SKM-1 (cell line): ENCODE measurements at regions not wholly inside any gene's neighbourhood (a gene's known extent, or its start where the extent isn't known, plus 50 kb on each side); places are given as distances from the start of the nearest gene placed in this dataset.
"Not testable (repeated sequence)": the region's sequence is repeated elsewhere in the genome, so short reads cannot be mapped to it uniquely, and the experiment has no call there.

Experiments
- DNase-seq: peaks from one replicate; lab custom pipeline; 2025; ENCODE audit not compliant: unreplicated experiment; lab: John Stamatoyannopoulos, UW

DNA sequence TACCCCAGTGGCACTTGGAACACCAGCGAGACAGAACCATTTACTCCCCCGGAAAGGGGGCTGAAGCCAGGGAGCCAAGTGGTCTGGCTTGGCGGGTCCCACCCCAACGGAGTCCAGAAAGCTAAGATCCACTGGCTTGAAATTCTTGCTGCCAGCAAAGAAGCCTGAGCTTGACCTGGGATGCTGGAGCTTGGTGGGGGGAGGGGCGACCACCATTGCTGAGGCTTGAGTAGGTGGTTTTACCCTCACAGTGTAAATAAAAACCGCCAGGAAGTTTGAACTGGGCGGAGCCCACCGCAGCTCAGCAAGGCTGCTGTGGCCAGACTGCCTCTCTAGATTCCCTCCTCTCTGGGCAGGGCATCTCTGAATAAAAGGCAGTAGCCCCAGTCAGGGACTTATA lies 62.8 kb downstream of the RPS24 start:
- not testable (repeated sequence) for DNase-seq

DNA sequence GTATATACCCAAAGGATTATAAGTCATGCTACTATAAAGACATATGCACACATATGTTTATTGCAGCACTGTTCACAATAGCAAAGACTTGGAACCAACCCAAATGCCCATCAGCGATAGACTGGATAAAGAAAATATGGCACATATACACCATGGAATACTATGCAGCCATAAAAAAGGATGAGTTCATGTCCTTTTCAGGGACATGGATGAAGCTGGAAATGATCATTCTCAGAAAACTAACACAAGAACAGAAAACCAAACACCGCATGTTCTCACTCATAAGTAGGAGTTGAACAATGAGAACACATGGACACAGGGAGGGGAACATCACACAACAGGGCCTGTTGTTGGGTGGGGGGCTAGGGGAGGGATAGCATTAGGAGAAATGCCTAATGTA lies 68.9 kb downstream of the RPS24 start:
- not testable (repeated sequence) for DNase-seq

DNA sequence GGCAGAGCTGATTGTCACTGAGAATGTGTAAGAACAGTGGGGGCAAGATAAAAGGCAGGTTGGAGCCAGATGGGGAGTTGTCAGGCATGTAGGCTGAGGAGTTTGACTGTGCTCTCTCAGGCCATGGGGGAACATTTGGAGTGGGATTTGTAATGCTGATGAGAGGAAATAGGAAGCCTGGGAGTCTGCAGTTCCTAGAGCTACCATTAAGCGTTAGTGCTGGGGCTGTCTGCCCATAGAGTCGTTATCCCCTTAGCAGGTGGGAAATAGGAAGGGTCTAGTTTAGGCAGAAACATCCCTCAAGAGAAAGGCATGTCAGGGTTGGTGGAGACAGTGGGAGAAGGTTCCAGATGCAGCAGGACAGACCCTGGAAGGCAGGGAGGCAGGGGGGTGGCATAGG lies 75.5 kb downstream of the RPS24 start:
- DNase-seq, result no peak

DNA sequence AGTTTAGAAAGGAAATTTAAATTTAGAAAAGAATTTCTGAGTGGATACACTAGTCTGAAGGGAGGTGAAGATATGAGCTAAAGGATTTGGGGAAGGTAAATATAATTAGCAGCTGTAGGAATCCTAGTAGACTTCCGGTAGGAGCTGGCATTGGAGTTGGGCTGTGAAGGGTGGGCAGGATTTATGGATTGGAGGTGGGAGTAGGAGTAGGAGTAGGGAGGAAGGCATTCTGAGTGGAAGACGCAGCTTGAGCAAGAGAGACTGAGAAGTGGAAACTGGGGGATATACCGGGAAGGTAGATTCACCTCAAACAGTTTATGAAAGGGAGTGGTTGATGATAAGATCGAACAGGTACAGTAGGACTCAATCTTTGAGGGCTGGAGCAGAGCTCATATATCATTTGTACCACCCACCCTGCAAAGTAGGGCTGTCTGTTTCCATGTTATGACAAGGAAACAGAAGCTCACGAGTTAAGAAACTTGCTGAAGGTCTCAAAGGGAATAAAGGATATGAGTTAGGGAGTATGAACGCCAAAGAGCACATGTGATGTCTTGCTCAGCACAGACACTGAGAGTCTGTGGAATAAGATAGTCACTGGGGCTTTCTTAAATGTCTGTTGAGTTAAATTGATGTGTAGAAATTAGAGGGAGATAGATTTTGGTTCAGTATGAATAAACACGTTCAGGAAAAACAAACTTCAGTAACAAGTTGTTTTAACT lies 81.6 kb downstream of the RPS24 start:
- no peak for DNase-seq

DNA sequence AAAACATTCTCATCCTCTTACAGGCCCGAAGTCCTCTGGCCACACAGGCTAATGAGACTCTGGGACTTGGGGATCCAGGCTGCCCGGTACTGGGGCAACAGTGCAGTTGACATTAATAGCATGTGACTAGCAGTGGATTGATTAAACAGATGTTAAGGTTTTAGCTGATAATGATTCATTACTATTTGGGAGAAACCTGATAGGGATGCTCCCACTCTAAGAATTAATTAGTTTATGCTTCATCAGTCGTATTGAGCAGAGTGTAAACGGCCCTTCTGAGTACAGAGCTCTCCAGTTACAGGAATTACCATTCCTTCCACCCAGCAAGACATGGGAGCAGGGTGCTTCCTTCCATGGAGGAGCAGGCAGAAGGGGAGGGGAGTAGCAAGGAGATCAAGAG lies 82.7 kb downstream of the RPS24 start:
- no peak for DNase-seq

DNA sequence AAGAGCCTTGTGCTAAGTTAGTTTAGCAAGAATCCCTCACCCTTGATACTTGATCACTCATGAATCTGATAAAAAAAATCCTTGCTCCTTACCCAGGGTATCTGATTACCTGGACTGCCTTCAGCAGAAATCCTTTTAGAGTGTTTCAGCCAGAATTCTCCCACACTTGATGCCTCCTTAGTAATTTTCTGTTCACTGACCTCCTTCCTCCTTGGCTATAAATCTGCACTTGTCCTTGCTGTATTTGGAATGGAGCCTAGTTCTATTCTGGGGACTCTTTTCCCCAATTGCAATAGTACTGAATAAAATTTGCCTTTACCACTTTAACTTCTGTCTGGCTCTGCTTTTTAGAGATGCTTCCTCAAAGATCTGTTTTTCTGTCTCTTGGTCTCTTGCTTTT lies 84.9 kb downstream of the RPS24 start:
- DNase-seq, result no peak

DNA sequence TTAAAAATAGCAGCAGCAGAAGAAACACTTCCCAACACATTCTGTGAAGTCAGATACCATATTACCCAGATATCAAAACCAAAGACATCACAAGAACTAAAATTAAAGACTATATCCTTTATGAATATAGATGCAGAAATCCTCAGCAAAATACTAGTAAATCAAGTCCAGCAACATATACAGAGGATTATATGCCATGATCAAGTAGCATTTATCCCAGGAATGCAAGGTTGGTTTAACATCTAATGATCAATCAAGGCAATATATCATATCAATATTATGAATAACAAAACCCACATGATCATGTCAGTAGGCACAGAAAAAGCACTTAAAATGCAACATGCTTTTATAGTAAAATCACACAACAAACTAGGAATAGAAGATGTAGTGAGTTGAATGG lies 88.1 kb downstream of the RPS24 start:
- no peak for DNase-seq

DNA sequence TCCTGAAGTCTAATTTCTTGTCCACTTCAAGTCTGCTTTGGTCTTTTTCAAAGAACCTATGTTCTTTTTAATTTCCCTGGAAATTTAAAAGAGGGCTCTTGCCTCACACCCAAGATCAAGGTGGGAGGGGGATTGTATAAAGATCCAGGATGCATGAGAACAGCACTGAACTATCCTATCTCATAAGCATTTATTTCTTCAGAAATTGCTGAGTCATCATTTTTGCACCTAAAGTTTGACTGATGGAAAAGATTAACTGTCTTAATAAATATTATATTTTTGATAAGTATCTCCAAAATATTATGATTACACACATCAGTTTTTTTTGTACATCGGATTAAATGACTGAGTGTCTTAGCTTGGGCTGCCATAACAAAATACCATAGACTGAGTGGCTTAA lies 90.5 kb downstream of the RPS24 start:
- DNase-seq, result no peak

DNA sequence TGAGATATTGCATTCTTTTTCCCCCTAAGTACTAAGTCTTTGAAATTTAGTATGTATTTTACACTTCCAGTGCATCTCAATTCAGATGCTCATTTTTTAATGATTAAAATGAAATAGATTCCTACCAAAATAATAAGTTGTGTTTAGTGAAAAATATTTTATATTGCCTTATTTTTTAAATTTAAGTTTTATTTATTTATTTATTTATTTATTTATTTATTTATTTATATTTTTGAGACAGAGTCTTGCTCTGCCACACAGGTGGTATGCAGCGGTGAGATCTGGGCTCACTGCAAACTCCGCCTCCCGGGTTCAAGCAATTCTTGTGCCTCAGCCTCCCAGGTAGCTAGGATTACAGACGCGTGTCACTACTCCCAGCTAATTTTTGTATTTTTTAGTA lies 95.5 kb downstream of the RPS24 start:
- no peak for DNase-seq

DNA sequence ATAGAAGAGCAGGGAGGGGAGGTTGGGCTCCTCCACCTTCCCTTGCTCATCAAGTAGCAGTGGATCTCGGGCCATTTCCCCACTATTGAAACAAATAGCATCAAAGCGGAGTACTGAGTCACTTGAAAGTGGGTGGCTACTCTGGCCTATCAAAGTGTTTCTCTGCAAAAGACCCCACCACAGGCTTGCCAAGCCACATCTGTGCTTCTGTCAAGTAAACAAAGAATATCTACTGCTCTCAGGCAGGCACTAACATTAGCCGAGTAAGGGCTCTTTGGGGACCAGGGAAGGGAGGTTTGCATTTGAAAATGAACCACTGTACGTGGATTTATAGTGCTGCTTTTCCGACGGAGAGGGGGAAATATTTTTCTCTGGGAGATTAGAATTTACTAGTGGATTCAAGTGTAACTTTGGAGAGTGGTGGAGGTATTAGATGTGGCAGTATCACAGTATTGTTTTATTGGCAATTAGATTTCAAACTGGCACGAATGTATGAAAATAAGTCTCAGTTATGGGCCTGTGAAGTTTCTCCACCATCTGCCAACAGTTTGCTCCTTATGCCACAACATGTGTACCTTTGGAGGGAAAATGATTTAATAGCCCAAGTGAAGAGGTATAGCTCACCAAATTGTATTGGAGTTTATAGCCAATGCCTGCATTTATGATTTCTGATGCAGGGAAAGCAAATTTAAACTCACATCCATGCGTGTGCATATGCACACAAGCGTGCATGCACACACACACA lies 97.5 kb downstream of the RPS24 start:
- no peak for DNase-seq

DNA sequence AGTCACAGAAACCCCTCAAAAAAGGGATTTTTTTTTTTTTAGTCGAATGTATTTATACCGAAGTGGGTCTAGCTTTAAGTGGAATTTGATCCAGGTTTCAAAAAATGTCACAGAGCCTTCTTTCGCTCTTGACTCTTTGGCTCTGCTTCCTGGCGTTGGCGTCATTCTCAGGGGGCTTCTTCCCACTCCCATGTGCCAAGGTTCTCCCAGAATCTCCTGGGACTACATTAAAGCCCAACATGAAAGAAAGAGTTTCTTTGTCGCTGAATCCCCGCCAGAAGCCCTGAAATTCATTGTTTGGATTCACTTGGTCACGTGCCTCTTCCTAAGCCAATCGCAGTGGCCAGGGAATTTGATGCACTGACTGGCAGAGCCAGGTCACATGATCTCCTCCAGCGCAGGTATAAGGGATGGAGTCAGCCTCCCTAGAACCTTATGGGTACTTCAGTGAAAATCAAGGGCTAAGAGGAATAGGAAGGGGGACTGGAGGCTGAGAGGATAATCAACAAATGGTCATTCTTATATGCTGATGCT lies 101.2 kb downstream of the RPS24 start:
- DNase-seq, result no peak

DNA sequence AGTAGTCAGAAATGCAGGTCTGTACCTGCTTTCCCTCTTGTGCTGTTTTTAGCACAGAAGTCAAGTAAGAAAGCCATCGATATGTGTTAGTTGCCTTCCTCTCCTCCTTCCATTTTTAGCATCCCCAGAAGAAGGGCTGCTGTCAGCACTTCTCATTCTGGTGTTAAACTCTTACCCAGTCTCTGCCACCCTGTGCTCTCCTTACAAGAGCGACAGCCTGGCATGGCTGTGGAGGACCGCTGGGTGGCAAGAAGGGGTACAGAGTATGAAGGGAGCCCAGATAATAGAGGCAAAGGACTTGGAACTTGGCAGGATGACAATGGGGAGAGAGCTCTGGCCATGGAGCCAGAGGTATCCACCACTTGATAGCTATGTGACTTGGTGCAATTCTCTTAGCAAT lies 103.5 kb downstream of the RPS24 start:
- DNase-seq, result no peak

DNA sequence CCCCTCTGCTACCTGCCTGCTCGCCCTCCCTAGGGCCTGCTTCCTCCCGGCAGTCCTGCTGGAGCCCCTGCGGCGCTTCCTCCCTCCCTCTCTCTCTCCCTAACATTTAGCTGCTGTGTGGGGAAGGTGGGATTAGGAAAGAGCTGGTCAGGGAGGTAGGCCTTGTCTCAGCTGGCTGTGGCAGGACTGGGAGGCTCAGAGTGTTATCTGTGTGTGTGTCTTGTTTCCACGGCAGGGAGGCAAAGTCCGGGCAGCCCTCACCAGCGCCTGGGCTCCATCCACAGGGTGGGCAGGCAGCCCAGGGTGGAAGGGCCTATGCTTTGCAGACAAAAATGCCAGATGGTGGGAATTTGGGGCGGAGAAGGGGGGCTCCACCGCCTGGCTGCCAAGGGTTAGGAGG lies 105.7 kb downstream of the RPS24 start:
- no peak for DNase-seq

DNA sequence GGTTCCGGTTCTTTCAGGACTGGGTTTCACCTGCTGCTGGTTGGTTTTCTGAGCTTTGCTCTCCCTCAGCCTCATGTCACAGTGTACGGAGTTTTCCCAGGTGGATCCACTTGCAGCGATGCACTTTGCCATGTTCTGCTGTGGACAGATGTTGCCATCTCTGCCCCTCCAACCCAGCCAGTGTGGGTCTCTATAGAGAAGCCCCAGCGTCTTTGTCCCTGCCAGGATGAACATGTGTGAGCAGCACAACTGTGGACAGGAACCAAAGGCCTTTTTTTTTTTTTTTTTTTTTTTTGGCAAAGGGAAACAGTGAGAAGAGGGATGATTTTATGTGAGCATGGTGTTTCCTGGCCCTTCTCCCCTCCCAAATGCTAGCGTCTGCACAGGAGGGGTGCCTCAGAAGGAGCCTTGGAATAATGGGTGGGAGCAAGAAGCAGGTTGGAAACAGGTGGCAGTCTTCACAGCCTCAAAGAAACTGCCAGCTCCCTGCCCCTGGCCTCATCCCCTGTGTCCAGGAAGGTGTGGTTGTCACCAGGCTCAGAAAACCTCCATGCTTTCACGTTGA lies 106.5 kb downstream of the RPS24 start:
- DNase-seq, result no peak

DNA sequence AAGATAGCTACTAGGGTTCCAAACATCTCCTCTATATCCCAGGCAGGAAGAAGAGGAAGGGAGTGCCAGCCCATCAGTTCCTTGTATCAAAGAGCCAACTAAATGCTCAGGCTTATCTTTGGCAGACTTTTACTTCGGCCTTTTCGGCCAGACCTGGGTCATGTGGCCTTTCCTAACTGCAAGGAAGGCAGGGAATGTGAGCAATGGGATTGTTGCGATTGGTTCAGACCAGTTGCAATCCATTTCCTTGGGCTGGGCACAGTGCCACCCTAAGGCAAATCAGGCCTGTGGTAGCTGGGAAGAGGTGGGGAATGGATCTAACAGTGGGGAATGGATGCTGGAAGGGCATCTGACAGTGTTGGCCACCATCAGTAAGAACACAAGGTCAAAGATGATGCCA lies 109.9 kb downstream of the RPS24 start:
- no peak for DNase-seq

DNA sequence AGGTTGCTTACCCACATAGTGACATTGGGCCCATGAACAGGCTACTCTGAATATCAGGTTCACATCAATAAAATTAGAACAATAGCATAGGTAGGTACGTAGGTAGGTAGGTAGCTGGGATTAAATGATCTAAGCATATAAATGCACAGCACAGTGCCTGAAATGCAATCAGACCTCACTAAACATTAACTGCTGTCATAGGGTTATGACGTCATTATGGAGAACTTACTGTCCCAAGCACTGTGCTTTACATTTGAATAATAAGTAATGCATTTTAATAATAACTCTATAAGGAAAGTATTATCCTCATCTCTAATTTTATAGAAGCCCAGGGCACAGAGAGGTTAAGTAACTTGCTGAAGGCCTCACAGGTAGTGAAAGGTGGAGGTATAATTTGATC lies 112.5 kb downstream of the RPS24 start:
- DNase-seq, result no peak

DNA sequence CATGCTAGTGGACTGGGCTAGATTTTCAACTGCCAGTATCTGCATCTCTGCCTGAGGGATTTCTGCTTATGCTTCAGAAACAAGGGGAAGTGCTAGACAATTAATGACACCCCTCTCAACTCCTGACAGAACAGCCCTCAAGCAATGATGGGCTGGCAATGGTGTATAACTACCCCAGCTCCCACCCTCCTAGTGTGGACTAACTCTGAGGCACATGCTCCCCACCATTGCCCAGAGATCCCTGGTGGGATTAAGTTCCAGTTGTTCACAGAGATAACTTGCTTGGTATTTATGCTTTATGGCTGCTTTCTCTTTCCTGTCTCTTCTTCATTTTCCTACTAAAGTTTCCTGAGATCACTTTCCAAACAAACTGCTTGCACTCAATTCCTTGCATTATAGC lies 113.5 kb downstream of the RPS24 start:
- no peak for DNase-seq

DNA sequence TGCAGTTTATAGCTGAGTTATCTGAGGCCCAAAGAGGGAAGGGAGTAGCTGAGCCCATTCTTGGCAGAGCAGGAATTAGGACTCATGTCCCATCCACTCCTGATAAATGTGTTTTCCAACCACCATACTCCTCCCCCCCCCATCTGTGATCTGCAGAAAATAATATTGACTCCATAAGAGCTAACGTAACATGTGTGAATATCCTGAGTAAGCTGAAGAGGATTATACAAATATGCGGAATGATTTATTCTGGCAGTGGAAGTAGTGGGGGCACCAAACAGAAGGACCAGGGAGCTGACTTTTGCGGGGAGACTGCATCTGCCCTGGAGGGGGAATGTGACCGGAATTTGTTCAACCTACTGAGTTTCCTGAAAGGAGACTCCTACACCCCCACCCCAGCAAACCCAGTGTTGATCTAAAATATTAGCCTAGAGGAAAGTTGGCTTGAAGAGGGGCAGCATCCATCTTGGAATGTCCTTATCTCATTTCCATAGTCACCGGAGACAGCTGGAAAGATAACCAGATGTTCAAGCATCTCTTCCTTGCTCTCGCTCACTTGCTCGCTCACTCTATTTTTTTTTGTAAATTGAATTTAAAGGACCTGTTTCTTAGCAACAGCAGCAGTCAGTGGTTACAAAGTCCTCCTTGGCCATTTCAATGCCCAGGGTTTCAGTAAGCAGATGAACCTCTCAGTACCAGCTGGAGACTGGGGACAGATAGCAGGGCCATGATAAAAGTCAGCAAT lies 114.7 kb downstream of the RPS24 start:
- no peak for DNase-seq

DNA sequence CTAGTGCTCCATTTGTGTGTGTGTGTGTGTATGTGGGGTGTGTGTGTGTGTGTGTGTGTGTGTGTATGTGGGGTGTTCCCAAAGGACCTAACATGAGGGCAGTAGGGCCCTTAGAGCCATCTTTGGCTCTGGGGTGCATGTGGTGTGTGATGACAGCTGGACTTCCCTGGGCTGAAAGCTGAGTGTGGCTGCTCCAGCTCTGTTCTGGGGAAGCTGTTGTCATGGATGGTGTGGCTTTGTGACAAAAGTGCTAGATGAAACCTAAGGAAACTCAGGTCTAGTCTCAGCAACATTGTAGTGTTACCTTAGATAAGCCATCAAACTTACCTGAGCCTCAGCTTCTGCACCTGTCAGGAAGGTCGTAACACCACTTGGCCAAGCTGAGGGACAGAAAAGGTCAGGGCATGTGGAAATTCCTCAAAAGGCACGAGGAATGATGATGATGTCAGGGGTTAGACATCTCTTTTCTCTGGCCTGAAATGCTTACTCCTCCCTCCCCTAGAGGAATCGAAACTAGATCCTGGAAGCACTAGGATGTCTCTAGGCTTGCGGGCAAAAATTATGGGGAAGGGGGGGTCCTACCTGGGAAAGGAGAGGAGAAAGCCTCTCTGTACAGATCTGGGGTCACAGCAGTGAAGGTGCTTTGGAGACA lies 115.4 kb downstream of the RPS24 start:
- DNase-seq, result no peak

DNA sequence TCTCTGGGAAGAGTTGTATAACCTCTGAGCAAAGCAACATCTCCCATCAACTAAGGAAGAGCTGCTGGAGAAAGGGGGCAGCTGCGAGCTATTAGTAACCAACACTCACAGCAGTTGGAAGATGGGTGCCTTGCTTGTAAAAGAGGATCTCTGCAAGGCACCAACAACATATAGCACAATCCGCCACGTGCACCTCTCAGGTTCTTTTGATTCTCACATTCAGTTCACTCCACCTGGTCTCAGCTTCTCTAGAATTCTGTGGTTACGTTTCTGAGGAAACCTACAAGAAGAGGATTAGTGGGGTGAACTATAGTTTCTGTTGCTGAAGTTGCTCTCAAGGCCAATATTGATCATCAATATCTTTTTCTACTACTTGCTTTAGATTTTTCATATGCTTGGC lies 117.1 kb downstream of the RPS24 start:
- DNase-seq, result no peak

DNA sequence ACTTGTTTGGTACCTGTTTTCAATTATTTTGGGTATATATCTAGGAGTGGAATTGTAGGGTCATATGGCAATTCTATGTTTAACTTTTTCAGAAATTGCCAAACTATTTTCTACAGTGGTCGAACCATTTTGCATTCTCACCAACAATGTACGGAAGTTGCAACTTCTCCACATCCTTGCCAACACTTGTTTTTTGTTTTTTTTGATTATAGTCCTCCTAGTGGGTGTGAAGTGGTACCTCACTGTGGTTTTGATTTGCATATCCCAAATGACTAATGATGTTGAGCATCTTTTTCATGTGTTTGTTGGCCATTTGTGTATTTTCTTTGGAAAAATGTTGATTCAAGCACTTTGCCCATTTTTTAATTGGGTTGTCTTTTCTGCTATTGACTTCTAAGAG lies 122.1 kb downstream of the RPS24 start:
- DNase-seq, result no peak
